Fibroblast of gingiva (primary cell): ENCODE measurements at regions not wholly inside any gene's neighbourhood (a gene's known extent, or its start where the extent isn't known, plus 50 kb on each side); places are given as distances from the start of the nearest gene placed in this dataset.

ENCODE experiments used
- DNase-seq: peaks from one replicate; pipeline ENCODE4 v3.0.0-alpha.2; 2011; ENCODE audit warnings: low read depth

DNA sequence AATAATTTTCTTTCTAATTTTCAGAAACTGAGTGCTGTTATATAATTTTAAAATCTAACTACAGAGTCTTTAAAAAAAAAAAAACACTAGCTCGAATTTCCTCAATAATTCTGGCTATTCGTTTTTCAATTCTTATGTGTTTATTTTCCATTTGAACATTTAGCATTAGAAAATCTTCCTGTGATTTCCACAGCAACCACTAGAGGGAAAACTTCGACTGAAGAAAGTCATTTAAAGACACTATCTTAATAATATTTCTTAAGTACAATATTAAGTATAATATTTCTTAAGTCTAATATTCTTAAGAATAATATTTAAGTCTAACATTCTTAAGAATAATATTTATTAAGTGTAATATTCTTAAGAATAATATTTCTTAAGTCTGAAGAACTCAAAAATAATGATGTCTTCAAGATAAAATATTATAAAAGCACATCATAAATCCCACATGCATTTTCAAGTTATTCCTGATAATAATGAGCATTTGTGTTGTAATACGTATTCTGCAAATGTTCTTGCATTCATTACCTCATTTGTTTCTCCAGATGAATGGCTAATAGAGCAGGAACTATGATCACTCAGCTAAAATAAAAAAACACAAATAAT, 118.4 kb upstream of the WDR17 start:
- peak; percentile 1 for DNase-seq

DNA sequence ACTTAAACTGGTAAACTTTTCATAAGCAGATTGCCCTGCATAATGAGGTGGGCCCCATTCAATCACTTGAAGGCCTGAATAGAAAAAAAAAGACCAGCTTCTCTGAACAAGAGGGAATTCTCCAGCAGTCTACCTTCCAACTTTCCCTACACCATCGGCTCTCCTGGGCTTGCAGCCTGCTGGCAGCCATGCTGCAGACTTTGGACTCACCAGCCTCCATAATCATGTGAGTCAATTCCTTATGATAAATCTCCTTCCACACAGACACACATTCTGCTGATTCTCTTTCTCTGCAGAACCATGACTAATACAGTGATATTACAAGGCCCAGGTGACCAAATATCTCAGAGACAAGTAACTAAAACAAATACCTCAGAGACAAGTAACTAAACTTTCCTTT, 113.8 kb upstream of the WDR17 start:
- DNase-seq = no peak

DNA sequence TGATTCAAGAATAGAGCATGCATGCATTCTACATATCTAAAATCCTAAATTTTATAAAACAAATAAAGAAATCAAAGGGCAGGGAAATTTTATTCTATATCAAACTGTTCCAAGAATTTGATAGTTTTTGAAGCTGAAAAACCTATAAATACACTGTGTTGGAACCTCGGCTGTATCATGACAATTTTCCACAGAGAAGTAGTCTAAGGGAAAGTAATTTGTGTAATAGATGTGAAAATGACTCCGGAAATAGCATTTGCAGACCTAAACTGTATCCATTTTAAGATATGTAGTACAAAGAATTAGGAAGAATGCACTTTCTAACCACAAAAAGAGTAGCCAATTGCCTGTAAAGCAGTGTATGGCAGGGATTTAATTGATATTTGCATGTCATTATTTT, 112.5 kb upstream of the WDR17 start:
- DNase-seq = no peak

DNA sequence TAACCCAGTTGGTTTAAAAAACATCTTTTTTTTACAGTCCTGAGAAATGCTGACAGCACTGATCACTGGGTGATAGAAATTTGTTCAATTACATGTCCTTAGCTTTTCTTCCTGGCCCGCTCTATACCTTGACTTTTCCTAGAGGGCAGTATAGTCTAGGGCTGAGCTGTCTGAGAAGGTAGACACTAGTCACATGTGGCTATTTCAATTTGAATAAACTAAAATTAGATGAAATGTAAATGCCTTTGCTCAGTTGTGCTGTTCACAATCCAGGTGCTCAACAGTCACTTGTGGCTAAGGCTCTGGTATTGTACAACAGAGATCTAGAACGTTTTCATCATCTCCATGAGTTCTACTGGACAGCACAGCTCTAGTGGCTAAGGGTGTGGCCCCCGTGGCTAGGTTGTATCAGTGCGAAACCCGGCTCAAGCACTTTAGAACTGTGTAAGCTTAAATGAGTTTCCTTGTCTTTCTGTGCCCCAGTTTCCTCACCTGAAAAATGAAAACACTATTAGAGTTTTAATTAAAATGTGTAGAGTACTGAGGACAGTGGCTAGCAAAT, 111.6 kb upstream of the WDR17 start:
- DNase-seq = no peak

DNA sequence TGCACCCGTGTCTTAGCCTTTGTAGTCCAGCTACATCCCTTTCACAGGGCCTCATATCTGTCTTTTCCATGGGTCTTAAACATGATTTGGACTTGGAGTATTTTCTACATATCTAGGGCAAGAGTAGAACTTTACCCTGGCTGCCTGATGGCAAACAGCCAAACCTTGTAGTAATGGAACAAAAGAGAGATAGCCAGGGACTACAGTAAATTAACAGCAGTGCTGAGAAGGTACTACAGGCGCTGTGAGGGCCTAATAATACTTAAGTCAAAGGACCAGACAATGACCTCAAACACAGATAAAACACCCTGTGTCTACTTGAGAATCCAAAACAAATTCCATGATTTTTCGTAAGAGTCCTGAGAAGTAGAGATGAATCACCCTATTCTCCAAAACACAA, 111.0 kb upstream of the WDR17 start:
- DNase-seq = no peak

DNA sequence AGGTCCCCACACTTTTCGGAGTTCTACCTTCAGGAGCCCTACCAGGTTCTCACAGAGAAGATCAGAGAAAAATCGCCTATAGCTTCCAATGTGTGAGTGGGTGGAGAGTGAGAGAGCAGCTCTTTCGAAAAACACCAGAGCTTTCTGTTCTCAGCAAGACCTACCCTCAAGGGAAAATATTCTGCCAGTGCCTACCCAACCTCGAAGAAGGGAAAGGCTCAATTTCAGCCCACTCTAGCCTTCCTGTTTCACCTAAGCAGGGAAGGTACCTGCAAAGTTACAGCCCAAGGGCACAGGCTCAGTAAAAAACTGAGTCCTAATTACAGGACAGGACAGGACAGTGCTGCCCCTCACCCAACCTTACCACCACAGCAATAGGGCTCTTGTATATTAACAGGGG, 104.0 kb upstream of the WDR17 start:
- no peak for DNase-seq

DNA sequence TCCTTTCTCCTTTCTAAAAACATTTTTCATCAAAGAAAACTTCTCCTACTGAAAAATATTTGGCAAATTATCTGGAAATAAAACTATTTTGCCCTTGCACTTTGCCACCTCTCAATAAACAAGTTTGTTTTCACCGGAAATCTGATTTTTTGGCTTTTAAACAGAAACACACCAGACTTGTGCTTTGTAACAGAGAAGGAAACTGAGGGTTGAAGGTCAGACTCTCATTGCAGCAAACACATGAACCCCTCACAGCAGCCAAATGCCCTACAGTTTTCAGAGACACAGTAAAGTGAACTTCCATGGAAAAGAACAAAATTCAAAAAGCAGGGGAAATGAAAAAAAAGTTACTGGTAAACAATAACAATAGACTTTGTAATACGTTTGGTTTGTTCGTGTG, 95.6 kb upstream of the WDR17 start:
- no peak for DNase-seq

DNA sequence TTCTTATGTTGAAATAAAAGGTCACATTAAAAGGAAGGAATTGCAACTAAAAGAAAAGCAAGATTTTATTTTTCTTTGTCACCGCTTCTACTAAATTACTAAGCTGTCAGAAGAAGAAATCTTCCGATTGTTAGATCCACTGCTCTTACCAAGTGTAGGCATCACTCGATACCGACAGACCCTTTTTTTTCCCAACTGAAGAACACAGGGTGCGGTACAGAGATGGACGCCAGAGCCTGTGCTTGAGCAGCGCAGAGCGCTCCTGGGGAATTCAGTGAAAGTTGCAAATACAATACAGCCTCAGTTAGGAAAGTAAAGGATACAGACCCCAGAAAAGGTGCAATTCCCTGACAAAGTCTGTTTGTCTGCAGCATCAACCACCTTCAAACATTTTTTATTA, 94.9 kb upstream of the WDR17 start:
- DNase-seq = no peak

DNA sequence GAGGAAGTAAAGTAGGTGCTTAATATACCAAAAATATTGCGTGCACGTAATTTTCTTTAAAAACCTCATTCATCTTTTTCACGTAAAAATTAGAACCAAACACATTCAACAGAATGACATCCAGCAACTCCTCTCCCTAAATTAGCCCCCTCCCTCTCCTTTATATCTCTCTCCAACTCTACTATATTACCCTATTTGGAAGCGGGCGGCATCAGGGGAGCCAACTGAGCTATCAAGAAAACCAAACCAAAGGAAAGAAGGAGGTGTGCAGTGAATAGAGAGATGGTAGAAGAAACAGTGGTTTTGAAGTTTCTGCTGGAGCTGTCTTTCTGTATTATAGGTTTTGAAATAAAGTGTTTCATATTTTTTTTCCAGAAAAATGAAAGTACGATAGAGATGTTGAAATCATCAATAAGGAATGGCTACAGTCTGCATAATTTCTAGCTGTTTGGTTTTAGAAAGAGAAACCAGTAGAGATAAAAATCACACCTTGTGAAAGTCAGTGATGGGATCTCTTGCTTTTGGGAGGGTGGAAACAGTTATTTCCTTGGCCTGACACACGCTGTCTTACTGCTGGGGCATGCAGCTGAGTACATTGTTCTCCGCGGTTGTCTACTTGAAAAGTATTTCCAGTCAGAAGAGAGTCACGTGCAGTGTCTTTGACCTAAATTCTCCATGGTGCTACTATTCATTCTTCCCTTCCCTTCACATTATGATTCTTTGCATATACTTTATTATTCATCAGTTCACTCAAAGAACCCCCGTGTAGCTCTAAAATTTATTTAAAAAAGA, 94.1 kb upstream of the WDR17 start:
- no peak for DNase-seq

DNA sequence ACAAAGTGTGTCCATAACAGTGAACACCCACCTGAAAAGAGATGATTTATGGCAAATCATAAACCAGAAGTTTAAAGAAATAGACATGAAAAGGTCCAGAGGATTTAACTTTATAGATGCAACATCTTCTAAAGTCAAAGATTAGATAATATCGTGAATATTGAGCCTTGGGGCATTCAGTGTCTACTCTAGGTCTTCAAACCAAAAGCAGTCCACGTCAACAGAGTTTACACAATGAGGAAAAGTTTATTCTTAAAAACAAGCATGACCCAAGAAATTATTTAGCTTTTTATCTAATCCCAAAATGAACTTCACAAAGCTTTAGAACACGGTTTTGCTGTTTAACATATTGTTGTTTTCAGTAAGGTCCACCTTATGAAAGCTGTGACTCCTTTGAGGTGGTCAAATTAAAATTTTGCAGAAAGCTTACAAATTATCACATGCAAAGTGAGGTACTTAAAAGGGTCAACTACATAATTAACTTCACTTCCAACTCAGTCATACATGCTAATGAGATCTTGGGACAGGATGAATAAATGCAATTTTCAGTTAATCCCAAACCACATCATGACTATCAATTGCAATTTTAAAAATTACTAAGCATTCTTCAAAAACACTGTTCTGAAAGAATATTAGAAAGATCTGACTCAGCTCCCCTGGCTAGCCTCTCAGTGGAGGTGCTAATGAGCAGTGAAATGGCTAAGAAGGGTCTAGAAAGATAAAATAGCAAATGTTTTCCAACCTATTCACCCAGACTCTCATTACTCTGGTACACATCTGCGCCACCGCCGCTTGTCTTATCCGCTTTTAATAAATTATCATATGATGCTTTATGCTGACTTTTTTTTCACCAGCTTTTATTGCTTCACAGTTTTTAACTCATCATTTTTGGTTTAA, 92.4 kb upstream of the WDR17 start:
- no peak for DNase-seq

DNA sequence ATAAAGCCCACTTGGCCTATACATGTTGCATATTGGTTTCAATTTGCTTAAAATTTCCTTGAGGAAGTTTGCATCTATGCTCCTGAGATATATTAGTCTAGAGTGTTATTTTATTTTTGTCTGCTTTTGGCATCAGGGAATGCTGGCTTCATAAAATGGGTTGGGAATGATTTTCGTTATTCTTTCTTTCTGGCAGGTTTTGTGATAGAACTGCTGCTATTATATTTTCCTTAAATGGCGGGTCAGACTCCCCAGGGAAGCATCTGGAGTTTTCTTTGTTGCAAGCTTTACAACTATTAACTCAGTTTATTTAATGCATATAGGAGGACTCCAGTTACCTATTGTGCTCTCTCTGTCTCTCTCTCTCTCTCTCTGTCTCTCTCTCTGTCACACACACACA, 82.0 kb upstream of the WDR17 start:
- no peak for DNase-seq

DNA sequence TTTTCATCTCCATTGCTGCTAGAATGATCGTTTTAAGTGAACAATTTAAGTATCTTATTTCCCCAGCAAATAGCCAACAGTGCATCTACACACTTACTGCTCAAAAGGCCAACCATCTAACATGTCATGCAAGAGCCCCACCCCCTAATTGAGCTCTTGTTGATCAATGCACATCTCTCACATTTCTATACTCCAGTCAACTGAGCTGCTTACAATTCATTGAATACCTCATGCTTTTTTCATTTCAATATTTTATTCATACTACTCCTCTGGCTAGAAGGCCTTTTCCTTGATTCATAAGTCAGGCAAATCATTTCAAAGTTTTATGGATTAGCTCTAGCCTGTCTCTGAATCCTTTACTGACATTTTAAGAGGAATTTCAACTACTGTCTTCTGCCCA, 79.0 kb upstream of the WDR17 start:
- no peak for DNase-seq

DNA sequence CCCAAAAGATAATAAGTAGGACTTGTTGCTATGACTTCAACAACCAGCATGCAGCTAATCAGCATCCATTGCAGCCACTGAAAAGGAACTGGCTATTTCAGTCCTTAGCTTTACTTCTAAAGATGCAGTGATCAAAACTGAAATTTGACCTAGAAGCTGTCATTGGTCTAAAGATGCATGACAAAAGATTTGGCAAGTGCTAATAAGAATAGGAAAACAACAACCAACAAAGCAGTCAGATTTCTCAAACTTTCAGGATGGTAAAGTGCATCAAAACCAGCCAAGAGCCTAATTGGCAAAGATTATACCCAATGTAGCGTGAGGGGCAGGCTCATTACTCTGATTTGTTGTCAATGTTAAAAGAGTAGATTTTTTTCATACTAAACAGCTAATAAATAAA, 77.1 kb upstream of the WDR17 start:
- DNase-seq = no peak

DNA sequence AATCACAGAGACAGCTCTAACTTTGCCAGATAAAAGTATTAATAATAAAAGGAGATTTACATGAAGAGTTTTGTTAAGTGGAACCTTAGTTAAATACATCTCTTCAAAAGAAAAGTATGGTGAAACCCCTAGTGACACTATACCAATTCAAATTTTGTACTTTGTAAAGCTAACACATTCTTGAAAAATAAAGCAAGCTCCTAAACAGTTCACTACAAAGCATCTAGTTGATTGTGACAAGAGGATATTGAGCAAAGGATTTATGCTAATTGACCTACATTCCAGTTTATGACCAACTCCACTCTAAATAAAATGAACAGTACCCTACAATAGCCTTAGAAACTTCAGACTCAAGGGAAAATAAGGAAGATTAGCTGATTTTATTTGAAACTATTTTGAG, 69.4 kb upstream of the WDR17 start:
- DNase-seq = no peak

DNA sequence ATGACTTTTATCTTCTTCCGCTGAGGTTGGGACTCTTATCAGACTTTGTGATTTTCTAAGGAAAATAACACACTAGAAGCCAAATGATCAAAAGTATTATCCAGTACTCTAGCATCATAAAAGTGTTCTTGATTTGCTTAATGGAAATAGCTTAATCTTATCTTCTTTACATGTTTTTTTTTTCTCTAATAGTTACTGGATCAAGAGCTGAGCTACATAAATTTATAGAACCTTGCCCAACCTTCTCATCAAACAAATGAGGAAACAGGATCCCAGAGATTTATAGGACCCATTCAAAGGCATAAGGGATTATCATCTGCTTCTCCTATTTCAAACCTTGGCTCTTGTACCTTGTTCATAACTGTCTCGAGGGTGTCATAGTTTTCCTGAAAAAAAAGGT, 68.3 kb upstream of the WDR17 start:
- no peak for DNase-seq

DNA sequence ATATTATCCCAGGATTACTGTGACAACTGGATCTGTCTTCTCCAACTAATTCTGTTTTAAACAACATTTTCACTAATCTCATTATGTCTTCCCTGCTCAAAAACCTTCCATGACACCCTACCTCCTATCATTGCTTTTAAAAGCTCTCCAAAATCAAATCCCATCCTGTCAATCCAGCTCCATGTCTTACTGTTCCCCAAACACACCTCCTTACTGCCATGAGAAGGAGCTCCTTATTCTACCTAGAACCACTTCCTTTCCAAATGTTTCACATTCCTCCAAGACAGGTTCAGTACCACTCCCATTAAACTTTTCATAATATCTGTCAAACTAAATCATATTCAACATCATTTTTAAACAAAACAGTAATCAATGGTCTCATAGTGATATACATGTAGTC, 66.9 kb upstream of the WDR17 start:
- DNase-seq = no peak

DNA sequence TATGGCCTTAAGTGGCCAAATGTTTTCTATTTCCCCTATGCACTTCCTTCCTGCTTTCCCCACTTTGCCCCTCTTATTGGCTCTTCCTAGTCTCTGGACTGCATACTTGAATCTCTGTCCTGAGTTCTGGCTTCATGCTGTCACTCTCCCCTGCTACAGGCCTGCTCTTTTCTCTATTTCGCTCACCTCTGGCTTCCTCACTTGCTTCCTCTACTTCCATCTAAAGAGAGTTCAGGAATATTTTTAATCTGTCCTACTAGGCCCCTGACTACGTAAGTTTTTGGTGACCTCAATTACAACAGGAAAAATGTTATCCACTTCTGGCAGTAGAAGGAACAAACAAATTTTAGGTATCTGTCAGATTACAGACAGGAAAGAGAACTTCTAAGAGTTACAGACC, 65.7 kb upstream of the WDR17 start:
- no peak for DNase-seq

DNA sequence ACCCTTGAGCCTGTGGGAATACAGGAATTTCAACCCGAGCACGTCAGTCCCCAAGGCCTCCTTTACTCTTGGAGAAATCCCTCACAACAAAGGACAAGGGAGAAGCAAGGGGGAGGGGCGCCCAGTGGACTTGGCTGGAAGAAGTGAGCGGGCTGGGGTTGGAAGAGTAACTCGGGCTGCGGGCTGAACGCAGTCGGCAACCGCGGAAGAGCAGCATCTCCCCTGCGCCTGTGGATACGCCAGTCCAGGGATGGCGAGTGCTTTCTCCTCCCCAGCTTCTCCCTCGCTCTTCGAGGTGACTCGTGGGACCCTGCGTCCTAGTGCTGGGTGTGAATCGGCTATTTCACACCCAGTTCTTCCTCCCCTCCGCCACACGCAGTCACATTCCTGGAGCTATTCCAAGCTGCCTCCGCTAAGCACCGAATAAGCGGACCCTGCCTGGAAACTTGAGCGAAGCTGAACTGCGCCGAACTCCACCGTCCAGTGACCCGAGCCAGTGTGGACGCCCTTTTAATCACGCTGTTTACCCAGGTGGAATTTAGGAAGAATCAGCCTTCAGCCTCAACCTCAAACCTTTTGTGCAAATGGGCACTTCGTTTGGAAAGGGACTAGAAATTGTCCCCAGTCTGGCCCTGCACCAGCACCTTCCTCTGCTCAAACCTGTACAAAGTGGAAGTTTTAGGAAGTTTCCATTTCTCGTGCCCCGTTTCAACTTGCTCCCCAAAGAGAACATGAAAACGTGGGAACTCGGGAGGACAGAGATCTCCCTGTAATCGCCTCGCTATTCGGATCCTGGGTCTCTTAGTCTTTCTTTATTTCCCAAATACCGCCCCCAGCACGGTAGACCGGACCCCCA, 64.3 kb upstream of the WDR17 start:
- no peak for DNase-seq

DNA sequence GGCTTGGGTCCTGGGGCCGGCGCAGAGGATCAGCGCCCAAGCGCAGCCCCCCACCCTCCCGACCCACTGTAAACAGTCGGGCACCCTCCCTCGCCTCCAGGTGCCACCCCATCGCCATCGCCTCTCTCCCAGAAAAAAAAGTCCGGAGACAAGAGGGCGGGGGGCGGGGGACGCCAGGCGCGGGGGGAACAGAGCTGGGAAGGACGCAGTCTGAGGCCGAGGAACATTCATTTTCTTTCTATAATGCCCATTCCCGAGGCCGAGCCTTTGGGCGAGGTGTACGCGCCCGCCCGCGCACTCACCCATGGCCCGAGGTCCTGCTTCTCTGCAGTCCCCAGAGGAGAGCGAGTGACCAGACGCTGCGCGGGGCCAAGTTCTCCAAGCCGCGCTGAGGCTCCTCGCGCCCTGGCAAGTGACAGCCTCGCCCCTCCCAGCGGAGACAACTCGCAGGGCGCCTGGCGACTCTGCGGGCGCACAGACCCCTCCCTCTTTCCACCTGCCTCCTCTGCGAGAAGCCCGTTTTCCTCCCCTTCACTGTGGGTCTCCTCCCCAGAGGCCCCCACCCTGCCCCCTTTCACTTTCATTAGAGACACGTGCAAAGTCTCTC, 63.5 kb upstream of the WDR17 start:
- no peak for DNase-seq

DNA sequence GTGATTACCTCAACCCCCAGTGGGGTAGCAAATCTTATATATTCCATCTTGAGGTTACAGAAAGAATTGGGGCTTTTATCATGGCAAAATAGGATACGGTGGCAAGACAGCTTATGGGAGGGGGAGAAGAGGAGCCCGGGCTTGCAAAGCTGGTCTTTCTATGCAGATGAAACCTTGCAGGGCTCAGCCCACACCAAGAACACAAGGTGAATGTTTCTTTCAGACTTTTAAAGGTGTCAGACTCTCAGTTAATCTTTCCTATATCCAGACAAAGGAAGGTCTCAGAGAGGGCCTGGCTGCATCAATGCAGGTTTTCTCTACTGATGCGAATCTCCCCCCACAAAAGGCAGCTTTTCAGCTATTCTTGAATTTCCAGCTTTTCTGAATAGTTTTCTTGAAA, 59.9 kb upstream of the WDR17 start:
- no peak for DNase-seq

DNA sequence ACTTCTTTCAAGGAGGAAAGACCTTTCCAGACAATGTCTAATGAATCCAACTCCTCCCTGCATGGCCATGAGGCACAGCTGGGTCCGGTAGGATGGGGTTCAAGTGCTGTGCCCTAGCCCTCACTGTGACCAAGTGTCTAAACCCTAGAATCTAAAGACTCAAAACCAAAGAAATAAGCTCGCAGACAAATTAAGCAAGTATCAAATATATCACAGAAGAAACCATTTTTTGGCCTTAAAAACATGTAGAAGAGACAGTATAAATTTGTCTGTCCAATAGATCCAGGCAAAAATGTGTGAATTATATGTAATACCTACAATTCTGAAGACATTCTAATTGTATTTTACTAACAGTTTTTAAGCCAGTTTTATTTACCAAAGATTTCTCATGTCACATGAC, 56.4 kb upstream of the WDR17 start:
- no peak for DNase-seq
